Fibroblast of lung (primary cell): ENCODE measurements at regions not wholly inside any gene's neighbourhood (a gene's known extent, or its start where the extent isn't known, plus 50 kb on each side); places are given as distances from the start of the nearest gene placed in this dataset.
"Not testable (repeated sequence)": the region's sequence is repeated elsewhere in the genome, so short reads cannot be mapped to it uniquely, and the experiment has no call there.

Experiments used
- DNase-seq, 2 donors: peaks; one replicate each; pipeline versions ENCODE4 v3.0.0 to v3.0.0-alpha.2; 2010; ENCODE audit warnings: low read depth in 2 of 2
- H2AFZ ChIP-seq: 2 replicates; pipeline ENCODE4 v1.5.1; 2012; ENCODE audit warnings: low read length, control low read depth, inconsistent platforms
- H3K27ac ChIP-seq: 2 replicates; pipeline ENCODE4 v1.5.1; 2011; ENCODE audit warnings: low read length, control low read depth; ENCODE audit not compliant: insufficient read depth
- H3K27me3 ChIP-seq: 2 replicates; pipeline ENCODE4 v1.5.1; 2011; ENCODE audit warnings: mild to moderate bottlenecking, low read length; ENCODE audit not compliant: control insufficient read depth, insufficient read depth
- H3K36me3 ChIP-seq: 2 replicates; pipeline ENCODE4 v1.5.1; 2011; ENCODE audit warnings: low read length; ENCODE audit not compliant: control insufficient read depth, insufficient read depth
- H3K4me1 ChIP-seq: 2 replicates; pipeline ENCODE4 v1.5.1; 2011; ENCODE audit warnings: low read length; ENCODE audit not compliant: control insufficient read depth, insufficient read depth; ENCODE audit errors: extremely low read depth
- H3K4me2 ChIP-seq: 2 replicates; pipeline ENCODE4 v1.5.1; 2011; ENCODE audit warnings: low read length, control low read depth; ENCODE audit not compliant: insufficient read depth; ENCODE audit errors: extremely low read depth
- H3K4me3 ChIP-seq, 4 experiments: fragments of 200-600 bp in 1 of 4; sonication (generic) in 1 of 4; replicated peaks in 1 of 4; 2 replicates each; pipeline ENCODE4 v1.5.1; 2011 to 2016; ENCODE audit warnings: low read length in 4 of 4, low read depth in 3 of 4, mild to moderate bottlenecking in 3 of 4, control low read depth in 2 of 4, inconsistent platforms in 1 of 4, mixed read lengths in 1 of 4; ENCODE audit not compliant: insufficient read depth in 1 of 4; ENCODE audit errors: control extremely low read depth in 1 of 4
- H3K79me2 ChIP-seq: 2 replicates; pipeline ENCODE4 v1.5.1; 2012; ENCODE audit warnings: mild to moderate bottlenecking, low read length, inconsistent platforms; ENCODE audit not compliant: control insufficient read depth, insufficient read depth
- H3K9ac ChIP-seq: 2 replicates; pipeline ENCODE4 v1.5.1; 2011; ENCODE audit warnings: mild to moderate bottlenecking, low read length, control low read depth; ENCODE audit not compliant: insufficient read depth
- H3K9me3 ChIP-seq: 2 replicates; pipeline ENCODE4 v1.5.1; 2012; ENCODE audit warnings: low read depth, low read length; ENCODE audit not compliant: control insufficient read depth, insufficient read depth
- H4K20me1 ChIP-seq: 2 replicates; pipeline ENCODE4 v1.5.1; 2011; ENCODE audit warnings: low read length; ENCODE audit not compliant: control insufficient read depth, insufficient read depth; ENCODE audit errors: extremely low read depth
- CTCF ChIP-seq, 2 donors: IDR thresholded peaks in 1 of 2; conservative IDR thresholded peaks in 1 of 2; 1 replicate in 1 of 2; 2 replicates in 1 of 2; pipeline ENCODE4 v1.5.1; 2011 to 2012; ENCODE audit warnings: low read length in 2 of 2, control low read depth in 1 of 2, inconsistent platforms in 1 of 2, low read depth in 1 of 2, mild to moderate bottlenecking in 1 of 2
- EZH2 ChIP-seq: IDR thresholded peaks from 2 replicates; pipeline ENCODE4 v1.5.1; 2012; ENCODE audit warnings: low read length, control low read depth, mild to moderate bottlenecking; ENCODE audit errors: missing control alignments

- Histone ChIP-seq H2AFZ (no peak overlapping the region), H3K4me3 (no peak overlapping the region), H3K4me2 (no peak overlapping the region), H3K79me2 (no peaks in the 10 kb centered on the region), H3K9me3 (no peaks in the 10 kb centered on the region), H3K9ac (no peak overlapping the region), H4K20me1 (no peaks in the 10 kb centered on the region), H3K27ac (no peak overlapping the region), H3K27me3 (no peaks in the 10 kb centered on the region), H3K36me3 (no peaks in the 10 kb centered on the region), H3K4me1 (no peaks in the 10 kb centered on the region)
- TF ChIP-seq CTCF (conservative IDR thresholded peaks at IDR 0.05 in 1 of 2, IDR thresholded peaks at IDR 0.05 in 1 of 2; ENCODE audit: low read depth in 1 of 2, low read length in 2 of 2): no peak
- TF ChIP-seq EZH2: no peak
- DNase-seq: no peak
These were observed 1692.7 kb downstream of the TP53TG3F start for GRCh38 chr16:35152067-35152627.

GRCh38 chr16:35154627-35155026 lies 1695.2 kb downstream of the TP53TG3F start:
- no peaks in the 10 kb centered on the region for H3K27me3 ChIP-seq
- H3K27ac ChIP-seq: no peak overlapping the region

GRCh38 chr16:35157549-35157948 lies 1698.1 kb downstream of the TP53TG3F start:
- not testable (repeated sequence) for H3K4me3 ChIP-seq, H3K79me2 ChIP-seq, H3K9me3 ChIP-seq, H3K36me3 ChIP-seq, H3K4me1 ChIP-seq, H3K27me3 ChIP-seq, H3K27ac ChIP-seq, H2AFZ ChIP-seq, H4K20me1 ChIP-seq, H3K4me2 ChIP-seq, DNase-seq, H3K9ac ChIP-seq

More at GRCh38 chr16:35154627-35155026, 1695.2 kb downstream of the TP53TG3F start:
- no peaks in the 10 kb centered on the region for H3K9me3 ChIP-seq
- DNase-seq: no peak
- H4K20me1 ChIP-seq: no peaks in the 10 kb centered on the region
- H3K36me3 ChIP-seq: no peaks in the 10 kb centered on the region
- no peak overlapping the region for H3K9ac ChIP-seq
- H2AFZ ChIP-seq: no peak overlapping the region
- H3K79me2 ChIP-seq: no peaks in the 10 kb centered on the region
- TF ChIP-seq EZH2 (no peak), CTCF (conservative IDR thresholded peaks at IDR 0.05 in 1 of 2, IDR thresholded peaks at IDR 0.05 in 1 of 2; ENCODE audit: low read depth in 1 of 2, low read length in 2 of 2) (no peak)
- H3K4me3 ChIP-seq: no peak overlapping the region
- H3K4me1 ChIP-seq: no peaks in the 10 kb centered on the region
- H3K4me2 ChIP-seq: no peak overlapping the region

- not testable (repeated sequence) for H3K9me3 ChIP-seq, H3K27ac ChIP-seq, H3K4me3 ChIP-seq, H3K4me2 ChIP-seq, H3K4me1 ChIP-seq, H2AFZ ChIP-seq, H3K27me3 ChIP-seq, H4K20me1 ChIP-seq, H3K36me3 ChIP-seq, H3K79me2 ChIP-seq, H3K9ac ChIP-seq, DNase-seq
These were observed 1709.9 kb downstream of the TP53TG3F start for GRCh38 chr16:35169324-35169723.

GRCh38 chr16:35170061-35170460 lies 1710.6 kb downstream of the TP53TG3F start:
- H3K79me2 ChIP-seq, H3K4me1 ChIP-seq, H4K20me1 ChIP-seq, H3K27ac ChIP-seq, H3K4me2 ChIP-seq, H3K4me3 ChIP-seq, DNase-seq, H2AFZ ChIP-seq, H3K36me3 ChIP-seq, H3K27me3 ChIP-seq, H3K9ac ChIP-seq, H3K9me3 ChIP-seq: not testable (repeated sequence)
